ENCODE measurements at regions not wholly inside any gene's neighbourhood (a gene's known extent, or its start where the extent isn't known, plus 50 kb on each side); places are given as distances from the start of the nearest gene placed in this dataset.

DNA sequence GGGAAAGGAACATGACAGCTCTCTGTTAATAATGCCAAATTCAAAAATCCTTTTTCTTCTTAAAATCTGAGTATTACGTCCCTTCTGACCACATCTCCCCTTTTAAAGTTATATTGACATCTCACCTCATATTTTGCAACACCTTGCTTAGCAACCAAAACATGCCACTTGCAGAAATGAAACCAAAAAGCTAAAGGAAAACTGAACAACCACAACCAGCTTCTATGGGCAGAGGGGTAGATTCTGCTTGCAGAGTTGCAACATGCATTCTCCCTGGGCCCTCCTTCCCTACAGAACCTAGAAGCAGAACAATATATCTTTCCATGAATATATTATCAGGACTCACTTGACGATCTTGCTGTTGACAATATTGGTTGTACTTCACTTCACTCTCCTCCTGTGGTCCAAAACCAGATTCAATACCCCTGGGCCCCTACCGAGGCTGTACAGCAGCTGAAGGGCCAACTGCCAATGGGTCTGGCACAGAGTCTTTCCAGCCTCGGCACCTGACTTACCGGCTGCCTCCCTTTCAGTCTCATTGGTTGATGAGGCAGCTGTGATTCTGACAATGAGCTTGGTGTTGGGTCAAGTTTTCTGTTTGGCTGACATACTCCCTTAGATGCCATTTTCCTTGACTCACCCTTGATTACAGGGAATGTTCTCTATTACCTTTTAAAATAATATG, 616.6 kb downstream of the ZEB2 start:
- H3K9me3 Mint-ChIP-seq: no peaks in the 10 kb centered on the region
- H3K4me3 Mint-ChIP-seq: no peak overlapping the region
- peaks cover 9% of the 10 kb centered on the region for H3K4me1 Mint-ChIP-seq (ENCODE audit: low read depth)
- H3K27ac Mint-ChIP-seq: no peak overlapping the region
- H3K27me3 Mint-ChIP-seq (ENCODE audit: low read depth): peaks cover 4% of the 10 kb centered on the region
- no peaks in the 10 kb centered on the region for H3K36me3 Mint-ChIP-seq (ENCODE audit: low read depth)

DNA sequence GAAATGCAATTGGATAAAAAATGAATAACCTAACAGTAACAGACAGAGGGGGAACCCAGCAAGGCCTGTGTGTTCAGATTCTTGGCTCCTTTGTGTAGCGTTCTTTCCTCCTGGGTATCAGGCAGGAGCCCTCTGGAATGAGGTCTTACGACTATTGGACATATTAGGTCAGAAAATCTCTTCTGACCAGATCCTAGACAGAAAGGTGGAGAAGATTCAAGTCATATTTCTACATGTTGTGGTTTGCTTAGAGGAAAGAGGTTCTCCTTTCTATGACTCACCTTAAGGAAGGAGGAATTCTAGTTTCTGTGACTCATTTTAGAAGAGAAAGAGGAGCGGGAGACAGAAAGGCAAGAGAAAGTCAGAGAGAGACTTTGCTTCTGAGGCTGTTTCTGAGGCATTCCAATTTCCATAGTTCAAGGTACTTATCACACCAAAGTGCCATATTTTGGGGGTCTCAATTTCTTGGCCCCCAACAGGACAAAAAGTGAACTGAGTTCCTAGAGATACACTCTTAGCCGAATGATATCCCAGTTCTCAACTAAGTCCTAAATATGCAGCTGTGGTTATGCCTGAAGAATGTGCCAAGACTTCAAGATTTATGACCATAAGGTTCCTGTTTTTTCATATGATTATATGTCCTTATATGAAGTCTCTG, 618.6 kb downstream of the ZEB2 start:
- Mint-ChIP-seq H3K9me3 (no peaks in the 10 kb centered on the region), H3K36me3 (ENCODE audit: low read depth) (no peaks in the 10 kb centered on the region), H3K4me1 (ENCODE audit: low read depth) (peaks cover 9% of the 10 kb centered on the region), H3K4me3 (no peak overlapping the region), H3K27ac (no peak overlapping the region), H3K27me3 (ENCODE audit: low read depth) (peaks cover 7% of the 10 kb centered on the region)

DNA sequence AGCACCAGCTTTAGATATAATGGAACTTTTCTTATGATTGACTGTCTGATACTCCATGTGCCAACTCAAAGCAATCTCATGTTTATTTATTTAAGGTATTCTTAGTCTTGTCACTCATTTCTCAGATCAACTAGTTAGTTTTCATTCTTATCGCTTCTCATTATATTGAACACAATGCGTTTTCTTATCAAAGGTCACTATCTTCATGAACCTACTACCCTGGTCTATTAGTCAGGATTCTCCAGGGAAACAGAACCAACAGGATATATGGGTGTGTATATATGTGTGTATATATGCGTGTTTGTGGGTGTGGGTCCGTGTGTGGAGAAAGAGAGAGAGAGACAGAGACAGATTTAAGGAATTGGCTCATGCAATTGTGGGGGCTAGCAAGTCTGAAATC, 619.9 kb downstream of the ZEB2 start:
- no peak overlapping the region for H3K27ac Mint-ChIP-seq
- no peak overlapping the region for H3K4me3 Mint-ChIP-seq
- H3K36me3 Mint-ChIP-seq (ENCODE audit: low read depth): no peaks in the 10 kb centered on the region
- H3K27me3 Mint-ChIP-seq (ENCODE audit: low read depth): peaks cover 7% of the 10 kb centered on the region
- H3K4me1 Mint-ChIP-seq (ENCODE audit: low read depth): peaks cover 9% of the 10 kb centered on the region
- no peaks in the 10 kb centered on the region for H3K9me3 Mint-ChIP-seq

DNA sequence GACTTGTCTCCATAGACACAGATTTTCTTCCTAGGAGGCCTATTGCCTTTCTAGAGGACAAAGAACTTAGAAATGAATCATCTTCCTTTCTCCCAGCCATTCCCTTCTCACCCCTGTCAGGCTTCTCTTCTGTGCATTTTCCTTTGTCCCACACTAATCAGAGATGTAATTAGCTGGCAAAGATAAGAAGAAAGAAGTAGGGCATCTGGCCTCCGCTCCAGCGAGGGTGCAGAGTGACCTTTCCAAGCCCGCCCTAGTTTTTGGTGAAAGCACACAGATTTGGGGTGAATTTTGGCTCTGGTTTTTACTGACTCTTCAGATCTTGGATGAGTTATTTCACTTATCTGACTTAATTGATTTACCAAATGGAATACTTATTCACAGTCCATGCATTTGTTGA, 626.5 kb downstream of the ZEB2 start:
- Mint-ChIP-seq H3K4me1 (ENCODE audit: low read depth) (no peaks in the 10 kb centered on the region), H3K36me3 (ENCODE audit: low read depth) (no peaks in the 10 kb centered on the region)

DNA sequence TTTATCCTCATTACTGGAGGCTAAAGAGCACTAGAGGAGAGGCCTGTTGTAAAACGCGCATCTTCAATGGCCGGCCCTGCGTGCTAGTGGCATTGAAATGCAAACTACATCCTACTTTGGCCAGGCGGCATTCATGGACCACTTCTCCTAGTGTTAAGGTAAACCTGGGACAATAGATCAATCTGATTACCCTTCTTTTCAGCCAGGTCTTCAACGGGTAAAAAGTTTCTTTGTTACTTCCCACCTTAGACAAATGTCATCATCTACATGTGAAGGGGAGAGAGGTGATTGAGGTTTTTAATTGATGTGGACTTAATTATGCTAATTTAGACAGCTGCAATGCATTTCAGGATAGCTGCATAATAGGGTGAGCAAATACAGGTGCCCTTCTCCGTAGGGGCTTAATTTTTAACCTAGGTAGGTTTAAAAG, 628.0 kb downstream of the ZEB2 start:
- Mint-ChIP-seq H3K27ac (no peak overlapping the region), H3K4me3 (no peak overlapping the region), H3K36me3 (ENCODE audit: low read depth) (no peaks in the 10 kb centered on the region)

More for the DNA sequence above, 626.5 kb downstream of the ZEB2 start:
- Mint-ChIP-seq H3K27ac (no peak overlapping the region), H3K9me3 (no peaks in the 10 kb centered on the region), H3K27me3 (ENCODE audit: low read depth) (peaks cover 8% of the 10 kb centered on the region), H3K4me3 (no peak overlapping the region)

DNA sequence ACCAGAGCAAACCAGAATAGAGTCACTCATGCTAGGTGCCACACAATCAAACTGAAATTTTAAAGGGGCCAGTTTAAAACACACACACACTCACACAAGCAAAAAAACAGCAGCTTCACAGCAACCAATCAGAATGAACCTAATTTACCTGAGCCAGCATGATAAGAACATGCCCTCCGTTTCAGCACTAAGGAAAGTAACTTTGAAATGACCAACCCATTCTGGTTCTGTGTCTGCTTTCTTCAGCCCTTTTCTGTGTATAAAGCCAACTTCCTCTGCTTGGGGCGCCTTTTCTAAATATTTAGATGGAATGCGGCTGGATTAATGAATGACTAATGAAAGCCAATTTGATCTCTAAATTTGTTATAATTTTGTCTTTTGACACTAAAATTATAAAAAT, 629.1 kb downstream of the ZEB2 start:
- Mint-ChIP-seq H3K36me3 (ENCODE audit: low read depth) (no peaks in the 10 kb centered on the region), H3K27me3 (ENCODE audit: low read depth) (peaks cover 4% of the 10 kb centered on the region), H3K9me3 (no peaks in the 10 kb centered on the region), H3K27ac (no peak overlapping the region), H3K4me3 (no peak overlapping the region), H3K4me1 (ENCODE audit: low read depth) (no peaks in the 10 kb centered on the region)

More for the DNA sequence above, 628.0 kb downstream of the ZEB2 start:
- Mint-ChIP-seq H3K9me3 (no peaks in the 10 kb centered on the region), H3K4me1 (ENCODE audit: low read depth) (no peaks in the 10 kb centered on the region), H3K27me3 (ENCODE audit: low read depth) (peaks cover 8% of the 10 kb centered on the region)

DNA sequence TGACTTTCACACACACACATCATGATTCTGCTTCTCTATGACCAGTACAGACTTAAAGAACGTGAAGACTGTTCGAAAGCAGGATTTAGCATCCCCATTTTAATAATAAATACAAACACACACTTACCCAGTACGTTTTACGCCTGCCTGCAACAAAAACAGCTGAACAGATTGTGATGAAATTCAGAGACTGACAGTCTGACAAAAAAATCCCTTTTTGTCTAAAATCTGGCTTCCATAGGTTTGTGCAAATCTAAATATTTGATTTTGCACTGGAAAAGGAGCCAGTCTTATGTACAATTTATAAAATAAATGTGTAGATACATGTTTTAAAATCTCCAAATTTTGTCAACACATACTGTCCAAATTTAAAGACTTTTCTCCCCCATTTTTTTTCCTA, 630.7 kb downstream of the ZEB2 start:
- Mint-ChIP-seq H3K27ac (no peak overlapping the region), H3K4me3 (no peak overlapping the region), H3K9me3 (no peaks in the 10 kb centered on the region), H3K36me3 (ENCODE audit: low read depth) (no peaks in the 10 kb centered on the region), H3K4me1 (ENCODE audit: low read depth) (no peaks in the 10 kb centered on the region), H3K27me3 (ENCODE audit: low read depth) (no peaks in the 10 kb centered on the region)

DNA sequence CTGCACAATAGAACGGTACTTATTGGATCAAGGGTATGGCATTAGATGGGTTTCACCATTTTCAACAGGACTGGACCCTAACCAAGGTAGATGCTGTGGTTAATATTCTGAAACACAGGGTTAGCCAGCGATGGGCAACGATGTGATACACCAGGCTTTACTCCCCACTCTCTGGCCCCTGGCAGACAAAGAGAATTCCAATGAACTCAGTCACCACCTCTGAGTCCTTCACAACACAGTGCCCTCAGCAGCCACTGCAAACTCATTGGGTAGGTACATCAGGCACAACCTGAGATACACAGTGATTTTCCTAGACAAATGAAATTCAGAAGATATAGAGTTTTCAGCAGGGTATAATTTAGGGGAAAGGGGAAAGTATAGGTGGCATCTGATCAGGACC, 634.5 kb downstream of the ZEB2 start:
- Mint-ChIP-seq H3K36me3 (ENCODE audit: low read depth) (no peaks in the 10 kb centered on the region), H3K27ac (no peak overlapping the region), H3K27me3 (ENCODE audit: low read depth) (no peaks in the 10 kb centered on the region), H3K9me3 (no peaks in the 10 kb centered on the region), H3K4me3 (no peak overlapping the region), H3K4me1 (ENCODE audit: low read depth) (no peaks in the 10 kb centered on the region)

DNA sequence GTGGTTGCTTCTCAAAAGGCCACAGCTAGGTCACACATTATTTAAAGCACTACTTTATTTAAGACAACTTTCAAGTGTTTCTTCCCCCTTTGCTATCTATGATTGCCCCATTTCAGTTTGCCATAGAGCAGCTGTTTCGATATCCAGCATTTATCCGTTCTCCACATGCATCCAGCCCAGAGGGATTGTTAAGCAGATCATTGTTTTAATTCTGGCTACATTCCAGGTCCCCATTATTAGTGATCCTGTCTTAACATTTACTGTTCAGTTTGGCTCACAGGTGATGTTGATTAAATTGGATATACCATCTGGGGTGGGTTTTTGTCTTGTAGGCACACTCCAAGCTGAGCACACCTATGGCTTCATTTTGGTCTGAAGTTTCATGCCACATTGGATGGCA, 638.7 kb downstream of the ZEB2 start:
- Mint-ChIP-seq H3K27me3 (ENCODE audit: low read depth) (no peaks in the 10 kb centered on the region), H3K4me3 (no peak overlapping the region), H3K27ac (no peak overlapping the region), H3K9me3 (no peaks in the 10 kb centered on the region), H3K4me1 (ENCODE audit: low read depth) (no peaks in the 10 kb centered on the region), H3K36me3 (ENCODE audit: low read depth) (no peaks in the 10 kb centered on the region)

DNA sequence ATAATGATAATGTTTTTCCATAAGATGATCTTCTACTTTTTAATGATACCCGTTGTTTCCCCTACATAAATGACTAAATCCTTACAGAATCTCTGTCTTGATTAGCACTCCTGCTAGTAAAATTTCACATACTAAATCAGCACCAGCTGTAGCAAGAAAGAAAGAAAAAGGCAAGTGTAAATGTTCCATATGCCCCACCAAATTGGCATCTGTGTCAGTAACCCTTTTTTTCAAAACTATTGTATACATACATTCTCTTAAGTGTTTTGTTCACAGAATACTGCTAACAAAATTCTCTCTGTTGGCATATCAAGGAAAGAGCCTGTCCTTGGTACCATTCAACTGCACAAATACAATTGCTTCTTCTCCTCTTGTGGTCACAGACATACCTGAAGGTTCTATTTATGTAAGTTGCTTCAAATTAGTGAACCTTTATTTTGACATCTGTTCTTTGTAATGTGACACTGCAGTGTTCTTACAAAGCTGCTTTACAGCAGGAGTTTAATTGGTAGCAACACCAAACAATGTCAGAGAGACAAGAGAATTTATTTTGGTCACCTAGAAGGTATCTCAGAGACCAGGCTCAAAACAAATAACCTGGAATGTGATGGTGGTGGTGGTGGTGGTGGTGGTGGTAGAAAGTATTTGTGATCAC, 641.9 kb downstream of the ZEB2 start:
- Mint-ChIP-seq H3K27me3 (ENCODE audit: low read depth) (no peaks in the 10 kb centered on the region), H3K36me3 (ENCODE audit: low read depth) (no peaks in the 10 kb centered on the region), H3K27ac (no peak overlapping the region), H3K9me3 (no peaks in the 10 kb centered on the region), H3K4me1 (ENCODE audit: low read depth) (no peaks in the 10 kb centered on the region), H3K4me3 (no peak overlapping the region)

DNA sequence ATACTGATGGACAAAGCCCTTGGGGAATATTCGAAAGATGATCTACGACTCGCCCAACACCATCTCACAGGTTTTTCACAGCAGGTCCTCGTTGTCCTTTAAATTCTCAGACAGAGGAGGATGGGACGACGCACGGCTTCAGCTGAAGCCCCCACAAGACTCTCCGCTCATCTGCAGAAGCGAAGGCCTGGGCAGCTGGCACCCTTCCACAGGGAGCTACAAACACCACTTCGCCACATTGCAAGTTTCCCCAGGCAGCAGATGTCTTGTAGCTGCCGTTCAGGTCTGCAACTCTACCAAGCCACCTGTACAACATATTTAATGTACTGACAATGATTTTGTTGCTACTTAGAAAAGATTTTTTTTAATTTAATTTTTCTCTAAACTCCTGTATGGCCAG, 642.9 kb downstream of the ZEB2 start:
- H3K4me1 Mint-ChIP-seq (ENCODE audit: low read depth): no peaks in the 10 kb centered on the region
- no peak overlapping the region for H3K4me3 Mint-ChIP-seq
- H3K9me3 Mint-ChIP-seq: no peaks in the 10 kb centered on the region
- no peaks in the 10 kb centered on the region for H3K27me3 Mint-ChIP-seq (ENCODE audit: low read depth)
- no peaks in the 10 kb centered on the region for H3K36me3 Mint-ChIP-seq (ENCODE audit: low read depth)
- no peak overlapping the region for H3K27ac Mint-ChIP-seq

DNA sequence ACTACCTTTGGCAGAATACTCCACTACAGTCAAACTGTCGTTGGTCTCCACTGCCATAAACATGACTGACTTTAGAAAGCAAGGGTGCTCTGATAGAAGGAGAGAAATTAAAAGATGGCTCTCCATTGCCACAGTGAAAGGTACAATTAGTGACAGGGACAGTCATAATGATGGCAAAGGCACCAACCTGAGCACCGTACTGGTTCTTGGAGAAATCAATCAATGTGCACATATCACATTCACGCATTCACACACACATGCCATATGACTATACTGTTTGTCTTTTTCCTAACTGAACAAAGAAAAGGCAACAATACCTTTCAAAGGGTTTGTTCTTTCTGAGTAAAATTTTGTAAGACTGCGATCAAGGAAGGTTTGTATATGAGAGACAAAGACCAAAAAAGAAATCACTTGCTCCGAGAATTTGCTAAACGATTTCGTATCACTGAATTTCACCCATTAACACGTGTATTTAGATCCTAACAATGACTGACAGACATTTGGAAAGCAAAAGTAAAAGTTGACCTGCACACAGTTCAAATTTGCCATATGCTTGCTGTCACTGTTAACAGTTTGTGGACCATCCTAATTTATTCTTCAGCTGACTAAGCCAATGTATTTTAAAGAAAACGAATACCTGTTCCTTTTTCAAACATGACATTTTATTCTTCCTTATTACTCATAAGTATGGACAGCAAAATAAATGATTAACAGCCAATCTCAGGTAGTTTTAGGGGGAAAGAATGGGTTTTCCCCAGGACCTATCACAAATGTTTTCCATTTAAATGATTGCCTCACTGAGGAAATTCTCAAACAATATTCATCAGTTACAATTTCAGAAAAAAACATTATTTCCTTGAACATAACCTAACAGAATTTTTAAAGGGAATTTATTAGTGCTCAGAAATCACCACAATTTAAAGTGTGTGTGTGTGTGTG, 644.4 kb downstream of the ZEB2 start:
- Mint-ChIP-seq H3K27ac (no peak overlapping the region), H3K4me3 (no peak overlapping the region), H3K9me3 (peaks cover 2% of the 10 kb centered on the region), H3K36me3 (ENCODE audit: low read depth) (no peaks in the 10 kb centered on the region), H3K27me3 (ENCODE audit: low read depth) (no peaks in the 10 kb centered on the region), H3K4me1 (ENCODE audit: low read depth) (no peaks in the 10 kb centered on the region)

DNA sequence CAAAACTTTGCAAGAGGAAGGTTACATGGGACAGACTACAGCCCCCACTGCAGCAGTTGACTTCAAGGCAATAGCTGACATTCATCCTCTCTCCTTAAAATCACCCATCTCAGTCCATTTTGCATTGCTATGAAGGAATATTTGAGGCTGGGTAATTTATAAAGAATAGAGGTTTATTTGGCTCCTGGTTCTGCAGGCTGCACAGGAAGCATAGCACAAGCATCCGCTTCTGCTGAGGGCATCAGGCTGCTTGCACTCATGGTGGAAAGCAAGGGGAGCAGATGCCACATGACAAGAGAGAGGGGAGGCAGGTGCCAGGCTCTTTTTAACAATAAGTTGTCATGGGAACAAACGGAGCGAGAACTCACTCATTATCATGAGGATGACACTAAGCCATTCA, 646.0 kb downstream of the ZEB2 start:
- no peak overlapping the region for H3K27ac Mint-ChIP-seq
- H3K4me3 Mint-ChIP-seq: no peak overlapping the region
- no peaks in the 10 kb centered on the region for H3K4me1 Mint-ChIP-seq (ENCODE audit: low read depth)
- H3K27me3 Mint-ChIP-seq (ENCODE audit: low read depth): no peaks in the 10 kb centered on the region
- H3K9me3 Mint-ChIP-seq: peaks cover 10% of the 10 kb centered on the region
- H3K36me3 Mint-ChIP-seq (ENCODE audit: low read depth): no peaks in the 10 kb centered on the region

DNA sequence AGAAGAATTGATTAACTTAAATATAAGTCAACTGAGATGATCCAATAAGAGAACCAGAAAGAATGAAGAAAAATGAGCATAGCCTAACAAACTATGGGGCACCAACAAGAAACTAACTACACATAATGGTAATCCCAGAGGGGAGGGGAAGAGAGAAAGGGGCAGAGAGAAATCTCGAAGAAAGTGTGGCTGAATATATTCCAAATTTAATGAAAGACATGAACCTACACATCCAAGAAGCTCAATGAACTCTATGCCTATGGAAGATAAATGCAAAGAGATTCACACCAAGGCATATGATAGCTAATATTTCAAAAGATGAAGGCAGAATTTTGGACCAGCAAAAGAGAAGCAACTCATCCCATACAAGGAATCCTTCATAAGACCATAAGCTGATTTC, 649.2 kb downstream of the ZEB2 start:
- no peak overlapping the region for H3K4me3 Mint-ChIP-seq
- H3K27me3 Mint-ChIP-seq (ENCODE audit: low read depth): no peaks in the 10 kb centered on the region
- H3K27ac Mint-ChIP-seq: no peak overlapping the region
- no peaks in the 10 kb centered on the region for H3K4me1 Mint-ChIP-seq (ENCODE audit: low read depth)
- no peaks in the 10 kb centered on the region for H3K36me3 Mint-ChIP-seq (ENCODE audit: low read depth)
- H3K9me3 Mint-ChIP-seq: peaks cover 14% of the 10 kb centered on the region

Data from T-helper 1 cell treated with Interleukin-12 subunit alpha and Interleukin-12 subunit beta and Interleukin-4 antibody, amounts not matched to agents 30 μg/mL and 1 μg/mL, for 36 hours (primary cell).